ELR (cell line): ENCODE measurements at regions not wholly inside any gene's neighbourhood (a gene's known extent, or its start where the extent isn't known, plus 50 kb on each side); places are given as distances from the start of the nearest gene placed in this dataset.
"Not testable (repeated sequence)": the region's sequence is repeated elsewhere in the genome, so short reads cannot be mapped to it uniquely, and the experiment has no call there.

Experiments used
- DNase-seq: peaks from one replicate; pipeline ENCODE4 v3.0.0-alpha.2; 2015; ENCODE audit warnings: low read depth

DNA sequence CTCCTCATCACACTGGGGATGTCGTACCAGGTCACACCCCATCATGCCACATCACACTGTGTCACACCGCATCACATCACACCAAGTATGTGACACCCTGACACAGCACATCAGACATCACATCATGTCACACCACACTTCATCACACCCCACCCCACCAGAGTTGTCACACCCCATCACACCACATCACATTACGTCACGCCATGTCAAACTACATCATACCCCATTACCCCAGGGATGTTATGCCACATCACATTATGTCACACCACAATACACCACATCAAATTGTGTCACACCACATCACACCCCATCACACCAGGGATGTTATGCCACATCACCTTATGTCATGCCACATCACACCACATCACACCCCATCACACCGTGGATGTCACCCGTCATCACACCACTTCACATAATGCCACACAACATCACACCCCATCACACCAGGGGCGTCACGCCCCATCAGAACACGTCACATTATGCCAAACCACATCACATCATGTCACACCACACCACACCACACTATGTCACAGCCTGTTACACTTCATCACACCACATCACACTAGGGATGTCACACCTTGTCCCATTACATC, 133.6 kb downstream of the TMEM121 start:
- no peak for DNase-seq

- DNase-seq, result no peak
Measured at GRCh38 chr14:105660816-105661531, 134.6 kb downstream of the TMEM121 start.

- not testable (repeated sequence) for DNase-seq
Measured at GRCh38 chr14:105662043-105662442, 135.7 kb downstream of the TMEM121 start.

DNA sequence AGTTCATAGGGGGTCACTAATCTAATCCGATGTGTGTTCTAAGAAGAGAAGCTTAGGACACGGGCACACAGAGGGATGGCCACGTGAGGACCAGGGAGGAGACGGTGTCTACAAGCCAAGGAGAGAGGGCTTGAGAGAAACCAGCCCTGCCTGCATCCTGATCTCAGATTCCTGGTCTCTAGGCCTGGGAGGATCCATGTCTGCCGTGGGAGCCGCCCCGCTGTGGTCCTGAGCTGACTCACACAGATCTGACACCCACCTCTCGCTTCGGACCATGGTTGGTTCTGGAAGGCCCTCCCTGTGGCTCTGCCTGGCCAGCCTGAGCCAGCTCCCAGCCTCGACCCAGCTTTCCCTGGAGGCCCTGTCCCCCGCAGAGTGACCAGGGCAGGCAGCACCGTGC, 136.2 kb downstream of the TMEM121 start:
- DNase-seq, result not testable (repeated sequence)

DNA sequence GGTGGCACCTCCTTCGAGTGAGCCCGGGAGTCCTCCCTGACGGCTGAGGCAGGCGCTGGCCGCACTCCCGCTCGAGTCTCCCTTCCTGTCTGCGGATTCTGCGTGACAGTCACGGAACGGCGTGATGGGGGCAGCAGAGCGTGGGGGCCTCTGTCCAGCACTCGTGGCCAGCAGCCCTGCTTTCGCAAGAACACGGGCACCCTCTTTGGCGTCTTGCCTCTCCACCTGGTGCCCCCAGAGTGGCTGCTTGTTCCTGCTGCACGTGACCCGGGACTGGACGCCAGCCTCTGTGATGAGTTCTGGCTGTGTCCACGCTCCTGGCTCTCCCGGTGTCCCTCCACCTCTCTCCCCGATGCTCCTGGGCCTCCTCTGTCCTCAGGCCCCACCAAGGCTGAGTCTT, 136.9 kb downstream of the TMEM121 start:
- not testable (repeated sequence) for DNase-seq

DNA sequence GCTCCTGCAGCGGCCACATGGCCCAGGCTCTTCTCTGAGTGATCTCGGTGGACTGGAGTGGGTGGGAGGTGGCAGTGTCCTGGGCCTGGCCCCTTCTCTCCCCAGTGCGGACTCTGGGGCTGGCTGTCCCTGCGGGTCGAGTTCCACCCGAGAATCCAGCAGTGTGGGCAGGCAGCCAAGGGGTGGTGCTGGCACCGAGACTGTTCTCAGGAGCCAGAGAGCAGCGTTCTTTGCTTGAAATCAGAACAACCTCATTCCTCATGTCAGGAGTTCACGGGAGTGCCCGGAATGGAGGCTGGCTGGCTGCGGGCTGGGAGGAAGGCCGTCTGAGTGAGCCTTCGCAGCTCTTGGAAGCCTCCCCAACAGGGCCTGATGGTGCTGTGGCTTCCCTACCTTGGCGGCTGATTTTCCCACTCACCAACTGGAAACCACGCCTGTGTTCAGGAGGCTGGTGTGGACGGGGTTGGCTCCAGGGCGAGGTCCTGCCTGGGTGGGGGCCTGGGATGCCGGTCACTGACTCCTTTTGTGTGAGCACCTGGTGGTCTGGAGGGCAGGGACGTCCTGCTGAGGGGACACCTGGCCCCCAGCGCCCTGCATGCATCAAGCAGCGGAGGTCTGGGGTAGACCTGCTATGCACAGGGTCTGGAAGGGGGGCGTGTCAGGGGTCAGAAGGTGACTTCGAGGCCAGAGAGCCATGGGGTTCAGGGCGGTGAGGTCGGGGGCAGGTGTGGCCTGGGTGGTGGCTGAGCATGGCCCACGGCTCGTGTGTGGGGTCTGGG, 137.6 kb downstream of the TMEM121 start:
- not testable (repeated sequence) for DNase-seq

- no peak for DNase-seq
Measured at GRCh38 chr14:105664691-105665090, 138.3 kb downstream of the TMEM121 start.

DNA sequence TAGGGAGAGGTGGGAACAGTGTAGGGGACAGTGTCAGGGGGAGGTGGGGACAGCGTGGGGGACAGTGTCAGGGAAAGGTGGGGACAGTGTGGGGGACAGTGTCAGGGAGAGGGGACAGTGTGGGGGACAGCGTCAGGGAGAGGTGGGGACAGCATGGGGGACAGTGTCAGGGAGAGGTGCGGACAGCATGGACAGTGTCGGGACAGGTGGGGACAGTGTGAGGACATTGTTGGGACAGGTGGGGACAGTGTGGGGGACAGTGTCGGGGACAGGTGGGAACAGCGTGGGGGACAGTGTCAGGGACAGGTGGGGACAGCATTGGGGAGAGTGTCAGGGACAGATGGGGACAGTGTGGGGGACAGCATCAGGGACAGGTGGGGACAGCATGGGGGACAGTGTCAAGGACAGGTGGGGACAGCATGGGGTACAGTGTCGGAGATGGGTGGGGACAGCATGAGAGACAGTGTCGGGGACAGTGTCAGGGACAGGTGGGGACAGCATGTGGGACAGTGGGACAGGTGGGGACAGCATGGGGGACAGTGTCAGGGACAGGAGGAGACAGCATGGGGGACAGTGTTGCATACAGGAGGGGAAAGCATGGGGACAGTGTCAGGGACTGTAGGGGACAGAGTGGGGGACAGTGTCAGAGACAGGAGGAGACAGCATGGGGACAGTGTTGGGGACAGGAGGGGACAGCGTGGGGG, 139.0 kb downstream of the TMEM121 start:
- no peak for DNase-seq

DNA sequence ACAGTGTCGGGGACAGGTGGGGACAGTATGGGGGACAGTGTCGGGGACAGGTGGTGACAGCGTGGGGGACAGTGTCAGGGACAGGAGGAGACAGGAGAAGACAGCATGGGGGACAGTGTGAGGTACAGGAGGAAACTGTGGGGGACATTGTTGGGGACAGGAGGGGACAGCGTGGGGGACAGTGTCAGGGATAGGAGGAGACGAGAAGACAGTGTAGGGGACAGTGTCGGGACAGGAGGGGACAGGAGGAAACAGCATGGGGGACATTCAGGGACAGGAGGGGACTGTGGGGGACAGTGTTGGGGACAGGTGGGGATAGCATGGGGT, 139.5 kb downstream of the TMEM121 start:
- DNase-seq, result no peak

- no peak for DNase-seq
Measured at GRCh38 chr14:105666420-105666819, 140.0 kb downstream of the TMEM121 start.

DNA sequence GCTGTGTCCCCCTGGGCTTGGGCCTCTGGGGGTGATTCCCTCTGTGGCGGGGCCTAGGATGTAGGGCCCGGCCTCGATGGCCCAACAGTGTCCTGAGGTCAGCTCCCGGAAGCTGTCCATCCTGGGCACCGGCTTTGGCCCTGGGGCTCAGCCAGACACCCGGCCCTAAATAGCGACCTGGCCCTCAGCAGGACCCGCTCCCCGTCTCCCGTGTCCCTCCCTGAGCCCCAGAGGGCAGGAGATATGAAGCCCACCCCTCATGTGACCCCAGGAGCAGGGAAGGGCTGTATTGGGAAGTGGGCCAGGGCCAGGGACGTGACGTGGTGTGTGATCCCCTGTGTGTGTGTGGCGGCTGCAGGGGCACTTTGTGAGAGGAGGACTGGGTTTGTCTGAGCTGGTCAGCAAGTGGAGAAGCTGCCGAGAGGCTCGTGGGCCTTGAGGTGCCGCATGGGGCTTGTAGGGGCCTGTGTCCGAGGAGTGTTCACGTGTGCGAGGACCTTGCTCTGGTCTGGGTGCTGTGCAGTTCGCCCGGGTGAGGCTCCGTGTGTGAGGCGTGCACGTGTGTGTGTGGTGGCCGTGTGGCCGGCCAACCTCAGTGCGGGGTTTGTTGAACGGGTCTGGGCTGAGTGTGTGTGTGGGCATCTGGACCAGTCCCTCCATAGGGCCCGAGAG, 140.7 kb downstream of the TMEM121 start:
- not testable (repeated sequence) for DNase-seq

DNA sequence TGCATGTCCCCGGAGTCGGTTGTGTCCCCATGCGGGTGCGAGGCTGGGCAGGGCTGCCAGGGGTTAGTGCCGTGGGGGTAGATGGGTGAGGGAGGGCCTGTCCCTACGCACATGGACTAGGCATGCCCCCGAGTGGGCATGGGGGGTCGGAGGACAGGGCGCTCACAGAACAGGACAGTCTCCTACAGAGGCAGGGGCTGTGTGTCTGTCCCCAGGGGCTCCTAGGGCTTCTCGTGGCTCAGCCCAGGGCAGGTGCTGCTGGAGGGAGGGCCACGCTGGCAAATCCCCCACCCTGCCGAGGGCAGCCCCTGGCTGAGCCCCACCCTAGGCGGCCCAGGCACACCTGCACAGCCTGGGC, 141.3 kb downstream of the TMEM121 start:
- not testable (repeated sequence) for DNase-seq

DNA sequence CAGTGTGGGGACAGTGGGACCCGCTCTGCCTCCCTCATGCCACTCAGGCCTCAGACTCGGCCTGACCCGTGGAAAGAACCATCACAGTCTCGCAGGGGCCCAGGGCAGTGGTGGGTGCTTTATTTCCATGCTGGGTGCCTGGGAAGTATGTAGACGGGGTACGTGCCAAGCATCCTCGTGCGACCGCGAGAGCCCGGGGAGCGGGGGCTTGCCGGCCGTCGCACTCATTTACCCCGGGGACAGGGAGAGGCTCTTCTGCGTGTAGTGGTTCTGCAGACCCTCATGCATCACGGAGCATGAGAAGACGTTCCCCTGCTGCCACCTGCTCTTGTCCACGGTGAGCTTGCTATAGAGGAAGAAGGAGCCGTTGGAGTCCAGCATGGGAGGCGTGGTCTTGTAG, 141.6 kb downstream of the TMEM121 start:
- not testable (repeated sequence) for DNase-seq

- not testable (repeated sequence) for DNase-seq
Measured at GRCh38 chr14:105668471-105669230, 142.3 kb downstream of the TMEM121 start.

- DNase-seq, result not testable (repeated sequence)
Measured at GRCh38 chr14:105669231-105669610, 142.8 kb downstream of the TMEM121 start.

- DNase-seq, result not testable (repeated sequence)
Measured at GRCh38 chr14:105669646-105670045, 143.3 kb downstream of the TMEM121 start.

DNA sequence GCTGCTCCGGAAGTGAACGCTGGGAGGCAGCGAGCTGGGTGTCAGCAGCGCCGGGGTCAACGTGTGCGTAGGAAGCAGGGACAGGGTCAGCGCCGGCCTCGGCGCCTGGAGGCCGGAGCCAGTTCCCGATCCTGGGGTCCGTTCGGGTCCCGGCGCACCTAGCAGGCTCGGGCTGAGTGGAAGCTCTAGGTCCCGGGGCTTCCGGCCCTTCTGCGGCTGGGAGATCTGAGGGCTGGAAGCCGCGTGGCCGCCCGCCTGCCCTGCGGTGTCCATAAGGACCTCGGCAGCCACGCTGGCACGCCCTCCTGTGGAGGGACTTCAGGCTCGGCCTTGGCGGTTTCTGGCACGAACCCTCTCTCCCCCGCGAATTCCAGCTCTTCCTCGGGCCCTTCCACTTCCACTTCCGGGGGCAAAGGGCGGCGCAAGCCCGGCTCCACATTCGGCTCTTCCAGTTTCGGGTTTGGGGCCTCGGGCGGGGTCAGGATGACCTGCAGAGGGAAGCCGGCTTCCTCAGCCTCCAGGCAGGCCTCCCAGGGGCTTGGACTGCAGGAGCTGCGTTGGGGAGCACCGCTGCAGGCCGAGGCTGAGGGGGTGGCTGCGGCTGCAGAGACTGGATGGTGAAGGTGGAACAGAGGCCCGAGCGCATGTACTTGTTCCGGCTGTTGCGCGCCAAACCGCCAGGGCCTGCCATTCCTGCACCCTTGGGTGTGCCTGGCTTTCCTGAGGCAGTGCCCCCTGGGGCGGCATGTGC, 146.2 kb downstream of the TMEM121 start:
- DNase-seq, result not testable (repeated sequence)

GRCh38 chr14:105675433-105675832, 149.1 kb downstream of the TMEM121 start:
- not testable (repeated sequence) for DNase-seq

DNA sequence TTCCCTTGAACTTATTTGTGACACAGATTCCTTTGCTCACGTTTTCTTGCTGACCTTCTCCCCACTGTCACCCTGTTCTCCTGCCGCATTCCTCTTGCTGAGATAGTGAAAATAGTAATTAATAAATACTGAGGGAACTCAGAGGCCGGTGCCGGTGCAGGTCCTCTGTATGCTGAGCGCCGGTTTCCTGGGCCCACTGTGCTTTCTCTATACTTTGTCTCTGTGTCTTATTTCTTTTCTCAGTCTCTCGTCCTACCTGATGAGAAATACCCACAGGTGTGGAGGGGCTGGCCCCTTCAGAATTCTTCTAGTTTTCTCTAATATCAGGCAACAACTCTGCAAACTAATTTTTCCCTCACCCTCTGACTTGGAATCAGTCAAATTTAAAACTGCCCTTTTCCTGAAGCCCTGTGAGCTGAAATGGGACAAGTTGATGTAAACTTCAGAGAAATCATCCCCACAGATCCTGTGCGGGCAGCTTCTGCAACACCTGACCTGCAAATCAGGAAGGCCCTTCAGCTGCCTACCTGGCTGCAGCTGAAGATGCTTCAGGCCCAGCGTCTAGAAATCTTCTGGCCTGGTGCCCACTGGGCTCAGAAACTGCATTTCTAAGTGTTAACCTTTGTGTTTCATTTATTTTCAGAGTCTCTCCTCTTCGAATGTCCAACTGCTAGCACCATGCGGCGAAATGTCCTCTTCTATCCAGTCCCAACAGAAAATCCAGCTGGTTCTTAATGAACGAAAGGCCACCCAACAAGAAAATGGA, 149.7 kb downstream of the TMEM121 start:
- not testable (repeated sequence) for DNase-seq

- not testable (repeated sequence) for DNase-seq
Measured at GRCh38 chr14:105678057-105678456, 151.7 kb downstream of the TMEM121 start.
